ENCODE measurements at regions not wholly inside any gene's neighbourhood (a gene's known extent, or its start where the extent isn't known, plus 50 kb on each side); places are given as distances from the start of the nearest gene placed in this dataset.
A peak's percentile ranks its signal among the peaks of the same experiment; 100 is the strongest.
"Not testable (repeated sequence)": the region's sequence is repeated elsewhere in the genome, so short reads cannot be mapped to it uniquely, and the experiment has no call there.

DNA sequence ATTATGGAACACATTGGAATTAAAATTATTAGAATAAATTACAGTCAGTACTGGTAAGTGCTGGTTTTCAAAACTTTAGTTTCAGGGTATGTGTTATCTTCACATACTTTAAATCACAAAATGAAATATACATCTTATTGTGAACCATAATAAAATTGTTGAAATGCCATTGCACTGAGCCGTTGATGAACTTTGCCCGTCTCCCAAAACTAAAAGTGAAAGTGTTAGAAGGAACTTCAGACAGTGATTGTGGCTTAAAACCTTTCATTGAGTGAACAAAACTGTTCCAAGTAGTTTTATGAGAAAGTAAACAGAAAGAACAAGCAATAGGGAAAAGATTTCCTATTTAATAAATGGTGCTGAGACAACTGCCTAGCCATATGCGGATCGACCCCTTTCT, 811.6 kb downstream of the PLCL1 start:
- no peaks in the 10 kb centered on the region for H3K9me3 ChIP-seq (replicated peaks; ENCODE audit: low read length)
- peaks cover 5% of the 10 kb centered on the region for H3K4me1 ChIP-seq (ENCODE audit: control insufficient read depth, insufficient read depth, low read length)
- H3K4me2 ChIP-seq (ENCODE audit: low read length) = peak overlapping the region; percentile 65
- H3K36me3 ChIP-seq (ENCODE audit: insufficient read depth, low read length) = no peaks in the 10 kb centered on the region
- H3K27me3 ChIP-seq (ENCODE audit: control insufficient read depth, insufficient read depth, low read length) = no peaks in the 10 kb centered on the region
- H3K4me3 ChIP-seq (ENCODE audit: low read length) = no peak overlapping the region
- no peak overlapping the region for H3K9ac ChIP-seq (ENCODE audit: low read depth, low read length)

DNA sequence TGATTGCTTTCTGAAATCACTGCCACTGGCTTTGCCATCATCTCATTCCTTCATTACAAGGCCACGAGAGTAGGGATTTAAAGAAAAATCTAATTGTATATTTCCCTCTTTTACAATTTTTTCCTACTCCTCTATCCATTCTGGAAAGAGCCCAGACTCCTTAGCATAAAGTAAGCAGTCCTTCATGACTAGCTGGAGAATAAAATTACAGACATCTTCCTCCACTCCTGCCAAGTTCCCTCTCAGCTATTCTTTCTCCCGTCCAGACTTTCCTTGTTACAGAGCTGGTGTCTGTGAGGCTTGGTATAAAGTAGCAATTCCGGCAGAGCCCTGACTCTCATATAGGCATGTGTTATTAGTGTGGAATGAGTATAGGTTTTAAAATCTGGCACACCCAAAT, 806.8 kb downstream of the PLCL1 start:
- Histone ChIP-seq H3K27me3 (ENCODE audit: control insufficient read depth, insufficient read depth, low read length) (no peaks in the 10 kb centered on the region), H3K4me1 (ENCODE audit: control insufficient read depth, insufficient read depth, low read length) (peaks cover 3% of the 10 kb centered on the region), H3K36me3 (ENCODE audit: insufficient read depth, low read length) (no peaks in the 10 kb centered on the region), H3K4me3 (ENCODE audit: low read length) (no peak overlapping the region), H3K9me3 (replicated peaks; ENCODE audit: low read length) (no peaks in the 10 kb centered on the region), H3K9ac (ENCODE audit: low read depth, low read length) (no peak overlapping the region), H3K4me2 (ENCODE audit: low read length) (no peak overlapping the region)

DNA sequence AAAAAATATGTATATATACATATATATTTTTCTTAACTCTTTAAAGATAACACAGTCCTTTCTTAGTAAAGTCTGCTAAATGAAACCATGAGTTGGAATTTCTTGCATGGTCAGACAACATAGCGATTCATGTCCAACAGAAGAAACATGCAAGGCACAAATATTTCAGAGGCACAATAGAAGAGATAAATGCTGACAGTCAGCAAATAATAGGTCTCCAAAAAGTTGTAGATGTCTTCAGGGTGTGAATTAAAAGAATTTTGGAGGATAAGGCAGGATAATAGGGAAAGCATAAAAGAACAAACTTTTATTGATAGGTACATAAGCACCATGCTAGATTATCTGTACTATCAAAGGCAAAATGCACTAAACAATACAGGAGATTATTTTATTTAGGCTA, 800.2 kb downstream of the PLCL1 start:
- H3K4me2 ChIP-seq (ENCODE audit: low read length) = no peak overlapping the region
- no peaks in the 10 kb centered on the region for H3K27me3 ChIP-seq (ENCODE audit: control insufficient read depth, insufficient read depth, low read length)
- no peaks in the 10 kb centered on the region for H3K36me3 ChIP-seq (ENCODE audit: insufficient read depth, low read length)
- H3K9ac ChIP-seq (ENCODE audit: low read depth, low read length) = no peak overlapping the region
- no peaks in the 10 kb centered on the region for H3K4me1 ChIP-seq (ENCODE audit: control insufficient read depth, insufficient read depth, low read length)
- no peaks in the 10 kb centered on the region for H3K9me3 ChIP-seq (replicated peaks; ENCODE audit: low read length)
- no peak overlapping the region for H3K4me3 ChIP-seq (ENCODE audit: low read length)

DNA sequence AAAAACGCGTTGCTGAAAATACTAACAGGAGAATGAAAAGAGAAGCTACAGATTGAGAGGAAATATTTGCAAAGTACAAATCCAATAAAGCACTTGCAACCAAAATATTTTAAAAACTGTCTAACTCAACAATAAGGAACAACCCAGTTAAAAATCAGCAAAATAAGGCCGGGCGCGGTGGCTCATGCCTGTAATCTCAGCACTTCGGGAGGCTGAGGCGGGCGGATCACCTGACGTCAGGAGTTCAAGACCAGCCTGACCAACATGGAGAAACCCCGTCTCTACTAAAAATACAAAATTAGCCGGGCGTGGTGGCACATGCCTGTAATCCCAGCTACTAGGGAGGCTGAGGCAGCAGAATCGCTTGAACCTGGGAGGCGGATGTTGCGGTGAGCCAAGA, 798.6 kb downstream of the PLCL1 start:
- not testable (repeated sequence) for H3K4me2 ChIP-seq (ENCODE audit: low read length); H3K9ac ChIP-seq (ENCODE audit: low read depth, low read length); H3K4me3 ChIP-seq (ENCODE audit: low read length); H3K36me3 ChIP-seq (ENCODE audit: insufficient read depth, low read length); H3K4me1 ChIP-seq (ENCODE audit: control insufficient read depth, insufficient read depth, low read length); H3K9me3 ChIP-seq (replicated peaks; ENCODE audit: low read length); H3K27me3 ChIP-seq (ENCODE audit: control insufficient read depth, insufficient read depth, low read length)

DNA sequence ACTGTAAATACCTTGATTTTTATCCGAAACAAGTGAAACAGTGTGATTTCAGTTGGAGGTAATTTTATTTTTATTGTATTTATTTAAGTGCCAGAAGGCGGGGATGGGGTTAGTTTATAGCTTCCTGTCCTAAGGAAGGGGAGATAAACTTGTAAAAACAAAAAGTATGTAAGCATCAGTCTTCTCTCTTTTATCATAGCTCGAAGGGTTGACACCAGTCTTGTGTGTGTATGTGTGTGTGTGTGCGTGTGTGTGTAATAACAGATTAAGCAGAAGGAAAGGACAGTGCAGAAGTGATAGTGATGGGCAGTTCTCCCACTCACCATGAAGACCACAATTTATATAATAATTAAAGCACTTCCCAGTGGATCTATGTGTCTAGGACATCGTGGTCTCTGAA, 793.3 kb downstream of the PLCL1 start:
- H3K9me3 ChIP-seq (replicated peaks; ENCODE audit: low read length) = no peaks in the 10 kb centered on the region

DNA sequence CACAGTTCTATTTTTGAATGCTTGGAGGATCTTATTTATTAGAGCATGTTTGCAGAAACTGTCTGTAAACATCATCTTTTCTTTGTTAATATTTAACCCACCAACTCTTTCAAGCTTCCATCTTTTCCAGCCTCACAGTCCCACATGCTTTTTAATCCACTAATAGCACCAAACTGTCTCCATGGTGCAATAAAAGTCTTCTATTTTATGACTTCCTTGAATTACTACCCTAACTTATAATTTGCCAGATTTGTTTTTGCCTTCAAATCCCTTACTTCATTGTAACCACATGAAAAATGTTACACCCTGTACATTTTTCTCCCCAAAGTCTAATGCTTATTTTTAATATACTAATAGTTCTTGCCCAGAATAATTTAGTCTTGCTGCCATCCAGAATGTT, 792.6 kb downstream of the PLCL1 start:
- Histone ChIP-seq H3K9ac (ENCODE audit: low read depth, low read length) (no peak overlapping the region), H3K4me3 (ENCODE audit: low read length) (no peak overlapping the region), H3K36me3 (ENCODE audit: insufficient read depth, low read length) (no peaks in the 10 kb centered on the region), H3K4me1 (ENCODE audit: control insufficient read depth, insufficient read depth, low read length) (no peaks in the 10 kb centered on the region), H3K9me3 (replicated peaks; ENCODE audit: low read length) (no peaks in the 10 kb centered on the region), H3K4me2 (ENCODE audit: low read length) (no peak overlapping the region), H3K27me3 (ENCODE audit: control insufficient read depth, insufficient read depth, low read length) (no peaks in the 10 kb centered on the region)

More for the DNA sequence above, 793.3 kb downstream of the PLCL1 start:
- H3K36me3 ChIP-seq (ENCODE audit: insufficient read depth, low read length) = no peaks in the 10 kb centered on the region
- no peak overlapping the region for H3K4me2 ChIP-seq (ENCODE audit: low read length)
- H3K4me3 ChIP-seq (ENCODE audit: low read length) = no peak overlapping the region
- H3K27me3 ChIP-seq (ENCODE audit: control insufficient read depth, insufficient read depth, low read length) = no peaks in the 10 kb centered on the region
- no peaks in the 10 kb centered on the region for H3K4me1 ChIP-seq (ENCODE audit: control insufficient read depth, insufficient read depth, low read length)
- no peak overlapping the region for H3K9ac ChIP-seq (ENCODE audit: low read depth, low read length)

DNA sequence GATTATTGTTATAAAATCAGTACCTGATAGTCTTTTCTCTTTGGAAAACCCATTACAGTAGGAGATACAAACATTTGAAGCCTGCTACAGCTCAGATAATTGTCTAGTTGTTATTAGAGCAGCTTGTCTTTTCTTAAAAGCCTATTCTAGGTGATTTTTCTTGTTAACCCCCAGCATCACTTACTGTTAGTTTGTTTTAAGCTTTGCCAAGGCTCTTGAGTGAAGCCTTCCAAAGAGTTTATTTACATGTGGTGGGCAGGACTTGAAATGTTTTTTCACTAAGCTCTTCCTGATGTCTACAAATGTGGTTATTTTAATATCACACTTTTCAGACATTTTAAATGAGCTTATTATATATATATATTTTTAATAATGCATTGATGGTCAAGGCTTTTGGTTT, 791.3 kb downstream of the PLCL1 start:
- Histone ChIP-seq H3K4me3 (ENCODE audit: low read length) (no peak overlapping the region), H3K9me3 (replicated peaks; ENCODE audit: low read length) (no peaks in the 10 kb centered on the region), H3K27me3 (ENCODE audit: control insufficient read depth, insufficient read depth, low read length) (no peaks in the 10 kb centered on the region), H3K9ac (ENCODE audit: low read depth, low read length) (no peak overlapping the region), H3K4me1 (ENCODE audit: control insufficient read depth, insufficient read depth, low read length) (no peaks in the 10 kb centered on the region), H3K36me3 (ENCODE audit: insufficient read depth, low read length) (no peaks in the 10 kb centered on the region), H3K4me2 (ENCODE audit: low read length) (no peak overlapping the region)

DNA sequence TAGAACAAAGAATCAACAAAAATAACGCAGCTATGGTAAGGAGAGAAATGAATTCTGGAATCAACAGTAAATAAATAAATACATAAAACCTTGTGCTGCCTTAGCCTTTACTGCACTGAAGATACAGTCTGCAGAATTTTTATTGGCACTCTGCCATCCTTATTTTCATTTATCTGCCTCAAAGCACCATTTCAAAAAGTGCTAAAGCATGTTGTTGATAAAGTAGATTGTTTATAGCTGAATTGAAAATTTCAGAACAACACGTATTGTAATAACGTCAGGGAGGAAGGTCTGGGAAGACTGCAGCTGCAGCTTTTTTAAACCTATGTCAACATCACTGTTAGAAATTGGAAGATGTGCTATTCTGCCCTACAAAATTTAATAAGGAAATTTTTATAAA, 787.2 kb downstream of the PLCL1 start:
- Histone ChIP-seq H3K9me3 (replicated peaks; ENCODE audit: low read length) (no peaks in the 10 kb centered on the region), H3K27me3 (ENCODE audit: control insufficient read depth, insufficient read depth, low read length) (no peaks in the 10 kb centered on the region)

DNA sequence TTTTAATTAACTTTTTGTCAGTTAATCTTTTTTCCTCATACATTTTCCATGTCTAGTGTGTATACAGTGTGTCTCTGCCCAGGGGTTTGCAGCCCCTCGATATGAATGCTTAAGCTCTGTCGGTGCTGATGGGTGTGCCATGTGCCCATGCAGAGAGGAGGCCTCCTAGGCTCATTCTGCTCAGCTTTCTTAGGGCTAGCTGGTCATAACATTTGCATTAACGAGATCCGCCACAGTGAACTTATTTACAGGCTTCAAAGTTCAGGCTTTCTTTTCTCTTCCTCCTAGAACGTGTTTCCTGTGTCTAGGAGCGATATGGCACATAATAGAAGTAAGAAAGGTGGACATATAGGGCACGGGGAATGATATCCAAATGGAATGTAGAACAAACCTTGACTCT, 783.3 kb downstream of the PLCL1 start:
- Histone ChIP-seq H3K9ac (ENCODE audit: low read depth, low read length) (no peak overlapping the region), H3K4me1 (ENCODE audit: control insufficient read depth, insufficient read depth, low read length) (no peaks in the 10 kb centered on the region), H3K4me3 (ENCODE audit: low read length) (no peak overlapping the region), H3K9me3 (replicated peaks; ENCODE audit: low read length) (no peaks in the 10 kb centered on the region), H3K36me3 (ENCODE audit: insufficient read depth, low read length) (no peaks in the 10 kb centered on the region), H3K27me3 (ENCODE audit: control insufficient read depth, insufficient read depth, low read length) (no peaks in the 10 kb centered on the region), H3K4me2 (ENCODE audit: low read length) (no peak overlapping the region)

More for the DNA sequence above, 787.2 kb downstream of the PLCL1 start:
- Histone ChIP-seq H3K9ac (ENCODE audit: low read depth, low read length) (no peak overlapping the region), H3K4me2 (ENCODE audit: low read length) (no peak overlapping the region), H3K4me3 (ENCODE audit: low read length) (no peak overlapping the region), H3K36me3 (ENCODE audit: insufficient read depth, low read length) (no peaks in the 10 kb centered on the region), H3K4me1 (ENCODE audit: control insufficient read depth, insufficient read depth, low read length) (no peaks in the 10 kb centered on the region)

DNA sequence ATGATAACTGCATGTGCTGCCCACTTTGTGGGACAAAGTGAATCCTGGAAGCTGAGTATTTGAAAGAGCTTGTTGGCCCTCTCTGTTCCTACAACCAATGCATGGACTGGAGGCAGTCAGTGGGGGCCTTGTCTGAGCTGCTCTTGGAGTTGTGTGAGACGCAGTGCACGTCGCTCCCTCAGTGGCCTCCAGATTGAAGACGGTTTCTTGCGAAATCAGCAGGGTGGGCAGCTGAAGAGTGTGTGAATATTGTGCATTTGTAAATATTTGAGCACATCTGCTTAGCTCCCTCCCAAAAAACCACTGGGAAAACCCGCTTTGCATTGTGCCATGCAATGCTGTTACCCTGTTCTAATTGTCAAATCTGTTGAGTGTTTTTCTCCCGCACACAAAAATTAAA, 782.8 kb downstream of the PLCL1 start:
- Histone ChIP-seq H3K9me3 (replicated peaks; ENCODE audit: low read length) (no peaks in the 10 kb centered on the region), H3K4me3 (ENCODE audit: low read length) (no peak overlapping the region), H3K27me3 (ENCODE audit: control insufficient read depth, insufficient read depth, low read length) (no peaks in the 10 kb centered on the region), H3K4me2 (ENCODE audit: low read length) (no peak overlapping the region), H3K4me1 (ENCODE audit: control insufficient read depth, insufficient read depth, low read length) (no peaks in the 10 kb centered on the region), H3K36me3 (ENCODE audit: insufficient read depth, low read length) (no peaks in the 10 kb centered on the region), H3K9ac (ENCODE audit: low read depth, low read length) (no peak overlapping the region)

DNA sequence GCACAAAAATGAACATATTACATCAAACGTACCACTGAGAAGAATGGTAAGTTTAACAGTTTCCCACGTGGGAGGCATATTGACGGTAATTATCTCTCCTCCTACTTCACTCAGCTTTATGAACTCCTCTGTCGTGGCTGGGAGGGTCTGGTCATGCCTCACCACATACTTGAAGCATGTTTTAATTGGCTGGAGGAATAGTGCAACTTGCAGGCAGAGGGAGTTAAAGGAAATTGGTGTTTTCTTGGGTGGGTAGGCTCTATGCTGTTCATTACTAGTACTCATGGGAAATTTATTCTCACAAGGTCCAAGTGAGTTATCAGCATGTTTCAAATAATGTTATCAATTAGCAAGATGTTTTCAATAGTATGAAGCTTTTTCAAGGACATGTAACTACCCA, 767.0 kb downstream of the PLCL1 start:
- Histone ChIP-seq H3K9ac (ENCODE audit: low read depth, low read length) (no peak overlapping the region), H3K27me3 (ENCODE audit: control insufficient read depth, insufficient read depth, low read length) (no peaks in the 10 kb centered on the region), H3K4me3 (ENCODE audit: low read length) (no peak overlapping the region), H3K4me1 (ENCODE audit: control insufficient read depth, insufficient read depth, low read length) (no peaks in the 10 kb centered on the region), H3K9me3 (replicated peaks; ENCODE audit: low read length) (no peaks in the 10 kb centered on the region), H3K4me2 (ENCODE audit: low read length) (no peak overlapping the region), H3K36me3 (ENCODE audit: insufficient read depth, low read length) (no peaks in the 10 kb centered on the region)

DNA sequence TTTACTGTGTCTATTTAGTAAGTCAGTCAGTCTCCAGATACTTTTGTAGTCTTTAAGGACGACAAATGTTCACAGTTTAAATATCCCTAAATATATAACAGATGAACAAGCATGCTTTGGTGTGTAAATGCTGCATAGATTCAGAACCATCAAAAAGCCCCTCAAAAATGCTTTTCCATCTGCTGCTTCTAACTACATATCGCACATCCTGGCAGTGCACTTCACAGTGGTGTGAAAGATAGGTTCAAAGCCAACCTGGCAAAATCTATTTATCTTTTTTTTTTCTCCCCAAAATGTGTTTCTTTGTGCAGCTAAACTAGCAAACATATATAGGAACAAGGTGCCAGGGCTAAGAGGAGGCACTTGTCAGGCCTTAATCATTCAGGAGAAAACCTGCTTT, 753.8 kb downstream of the PLCL1 start:
- no peaks in the 10 kb centered on the region for H3K27me3 ChIP-seq (ENCODE audit: control insufficient read depth, insufficient read depth, low read length)
- H3K4me1 ChIP-seq (ENCODE audit: control insufficient read depth, insufficient read depth, low read length) = no peaks in the 10 kb centered on the region
- peaks cover 3% of the 10 kb centered on the region for H3K9me3 ChIP-seq (replicated peaks; ENCODE audit: low read length)
- H3K4me3 ChIP-seq (ENCODE audit: low read length) = no peak overlapping the region
- H3K9ac ChIP-seq (ENCODE audit: low read depth, low read length) = no peak overlapping the region
- no peak overlapping the region for H3K4me2 ChIP-seq (ENCODE audit: low read length)
- no peaks in the 10 kb centered on the region for H3K36me3 ChIP-seq (ENCODE audit: insufficient read depth, low read length)

Data from skeletal muscle satellite cell (primary cell).